WTC11 (cell line): ENCODE measurements at regions not wholly inside any gene's neighbourhood (a gene's known extent, or its start where the extent isn't known, plus 50 kb on each side); places are given as distances from the start of the nearest gene placed in this dataset.

Source experiments
- ATAC-seq: fragments of 200-7000 bp; cut with Tn5 transposase; 2 replicates; pipeline ENCODE4 v1.10.0; 2021; ENCODE audit warnings: mild to moderate bottlenecking, moderate library complexity
- CTCF ChIA-PET: fragments of 300-600 bp; sonication (Branson Sonifier 250); formaldehyde crosslinking; loops from one replicate; lab custom pipeline; 2021; ENCODE audit warnings: antibody characterized with exemption; lab: Charles Lee
- POLR2A ChIA-PET: fragments of 350-600 bp; sonication (Branson Sonifier 250); formaldehyde crosslinking; loops from one replicate; lab custom pipeline; 2021; ENCODE audit warnings: antibody characterized with exemption; lab: Charles Lee
- DNase-seq: peaks from one replicate; pipeline ENCODE4 v3.0.0; 2021; ENCODE audit warnings: low spot score
- H3K27ac Mint-ChIP-seq: 2 replicates; pipeline ENCODE4 v1.8.0; 2021; ENCODE audit warnings: mixed read lengths
- H3K27me3 Mint-ChIP-seq: 2 replicates; pipeline ENCODE4 v1.8.0; 2021; ENCODE audit warnings: low read depth, mild to moderate bottlenecking, moderate library complexity, mixed read lengths
- H3K36me3 Mint-ChIP-seq: 2 replicates; pipeline ENCODE4 v1.8.0; 2021; ENCODE audit warnings: mixed read lengths
- H3K4me1 Mint-ChIP-seq: 2 replicates; pipeline ENCODE4 v1.8.0; 2022; ENCODE audit warnings: mixed read lengths
- H3K4me3 Mint-ChIP-seq: 2 replicates; pipeline ENCODE4 v1.8.0; 2021; ENCODE audit warnings: mild to moderate bottlenecking, moderate library complexity, mixed read lengths
- H3K9me3 Mint-ChIP-seq: 2 replicates; pipeline ENCODE4 v1.8.0; 2021; ENCODE audit warnings: mixed read lengths
- AR ChIP-seq: fragments of 250-450 bp; sonication (Bioruptor Pico); IDR thresholded peaks from 2 replicates; pipeline ENCODE4 v1.9.0; 2021; ENCODE audit warnings: mild to moderate bottlenecking
- ARID4B ChIP-seq: sonication (generic); formaldehyde crosslinking; IDR thresholded peaks from 2 replicates; pipeline ENCODE4 v1.8.0; 2023; ENCODE audit warnings: missing genetic modification reagents, mild to moderate bottlenecking, borderline replicate concordance
- ATF3 ChIP-seq: sonication (generic); formaldehyde crosslinking; conservative IDR thresholded peaks from 2 replicates; pipeline ENCODE4 v1.8.1; 2022; ENCODE audit warnings: mild to moderate bottlenecking, missing genetic modification reagents
- ERG ChIP-seq: fragments of 250-450 bp; sonication (Bioruptor Pico); IDR thresholded peaks from 2 replicates; pipeline ENCODE4 v1.8.0; 2021; ENCODE audit warnings: mild to moderate bottlenecking
- ESRRA ChIP-seq: sonication (generic); formaldehyde crosslinking; IDR thresholded peaks from 2 replicates; pipeline ENCODE4 v1.8.1; 2022; ENCODE audit warnings: mild to moderate bottlenecking, missing genetic modification reagents, borderline replicate concordance
- ETV6 ChIP-seq: sonication (generic); formaldehyde crosslinking; IDR thresholded peaks from 2 replicates; pipeline ENCODE4 v1.8.1; 2022; ENCODE audit warnings: mild to moderate bottlenecking, missing genetic modification reagents
- FOXP1 ChIP-seq: sonication (generic); formaldehyde crosslinking; IDR thresholded peaks from 2 replicates; pipeline ENCODE4 v1.8.0; 2022; ENCODE audit warnings: missing genetic modification reagents, mild to moderate bottlenecking, moderate library complexity, borderline replicate concordance
- HMGA2 ChIP-seq: fragments of 250-450 bp; sonication (Bioruptor Pico); IDR thresholded peaks from 2 replicates; pipeline ENCODE4 v1.4.0; 2021; ENCODE audit warnings: mild to moderate bottlenecking, moderate library complexity
- NR2C2 ChIP-seq: sonication (generic); formaldehyde crosslinking; IDR thresholded peaks from 2 replicates; pipeline ENCODE4 v1.8.0; 2022; ENCODE audit warnings: mild to moderate bottlenecking, missing genetic modification reagents
- PRDM15 ChIP-seq: sonication (generic); formaldehyde crosslinking; IDR thresholded peaks from 2 replicates; pipeline ENCODE4 v1.8.0; 2022; ENCODE audit warnings: missing genetic modification reagents
- PREB ChIP-seq: sonication (generic); formaldehyde crosslinking; IDR thresholded peaks from 2 replicates; pipeline ENCODE4 v1.8.1; 2022; ENCODE audit warnings: mild to moderate bottlenecking, missing genetic modification reagents, moderate library complexity, borderline replicate concordance
- SMAD3 ChIP-seq: sonication (generic); formaldehyde crosslinking; IDR thresholded peaks from 2 replicates; pipeline ENCODE4 v1.8.0; 2022; ENCODE audit warnings: missing genetic modification reagents, mild to moderate bottlenecking, borderline replicate concordance
- SMAD4 ChIP-seq: sonication (generic); formaldehyde crosslinking; IDR thresholded peaks from 2 replicates; pipeline ENCODE4 v1.8.0; 2022; ENCODE audit warnings: mild to moderate bottlenecking, missing genetic modification reagents
- SOX15 ChIP-seq: fragments of 250-450 bp; sonication (Bioruptor Pico); IDR thresholded peaks from 2 replicates; pipeline ENCODE4 v1.9.0; 2021; ENCODE audit warnings: mild to moderate bottlenecking
- SP1 ChIP-seq: sonication (generic); formaldehyde crosslinking; conservative IDR thresholded peaks from 2 replicates; pipeline ENCODE4 v1.8.1; 2022; ENCODE audit warnings: missing genetic modification reagents
- TP53 ChIP-seq: sonication (generic); formaldehyde crosslinking; IDR thresholded peaks from 2 replicates; pipeline ENCODE4 v1.8.1; 2023; ENCODE audit warnings: mild to moderate bottlenecking, missing genetic modification reagents
- ZNF219 ChIP-seq: sonication (generic); formaldehyde crosslinking; IDR thresholded peaks from 2 replicates; pipeline ENCODE4 v1.8.0; 2023; ENCODE audit warnings: missing genetic modification reagents, mild to moderate bottlenecking, borderline replicate concordance
- ZNF232 ChIP-seq: sonication (generic); formaldehyde crosslinking; IDR thresholded peaks from 2 replicates; pipeline ENCODE4 v1.8.0; 2022; ENCODE audit warnings: mild to moderate bottlenecking, missing genetic modification reagents
- ZNF396 ChIP-seq: fragments of 250-450 bp; sonication (Bioruptor Pico); IDR thresholded peaks from 2 replicates; pipeline ENCODE4 v1.8.0; 2021; ENCODE audit warnings: mild to moderate bottlenecking, moderate library complexity, borderline replicate concordance
- ZNF423 ChIP-seq: fragments of 250-450 bp; sonication (Bioruptor Pico); IDR thresholded peaks from 2 replicates; pipeline ENCODE4 v2.1.2; 2022; ENCODE audit warnings: mild to moderate bottlenecking, moderate library complexity
- ZNF425 ChIP-seq: fragments of 250-450 bp; sonication (Bioruptor Pico); conservative IDR thresholded peaks from 2 replicates; pipeline ENCODE4 v1.9.0; 2021; ENCODE audit warnings: mild to moderate bottlenecking

- Mint-ChIP-seq H3K4me1 (no peaks in the 10 kb centered on the region), H3K9me3 (peaks cover 31% of the 10 kb centered on the region), H3K36me3 (peaks cover 18% of the 10 kb centered on the region), H3K27me3 (no peaks in the 10 kb centered on the region)
- no peak for DNase-seq
- TF ChIP-seq ERG (CRISPR knock-in tag) (no peak), HMGA2 (CRISPR knock-in tag) (no peak), ESRRA (no peak), ZNF396 (CRISPR knock-in tag) (no peak), ZNF423 (CRISPR knock-in tag) (no peak), ZNF219 (CRISPR knock-in tag) (no peak), SMAD3 (CRISPR knock-in tag) (no peak), AR (CRISPR knock-in tag) (no peak), PREB (no peak), NR2C2 (no peak), SP1 (no peak), ATF3 (CRISPR knock-in tag) (no peak)
- TF ChIP-seq, all 79 proteins: peak for 0
- no peak overlapping the region for H3K4me3 Mint-ChIP-seq
- no peak for ATAC-seq
- no peak overlapping the region for H3K27ac Mint-ChIP-seq
- POLR2A ChIA-PET: no interaction called here
- CTCF ChIA-PET: no interaction called here
Observed at GRCh38 chr5:28370896-28371295, 1332.5 kb upstream of the CDH9 start.

GRCh38 chr5:28369418-28369817 lies 1331.0 kb upstream of the CDH9 start:
- POLR2A ChIA-PET: no interaction called here
- Mint-ChIP-seq H3K36me3 (peaks cover 15% of the 10 kb centered on the region), H3K4me3 (no peak overlapping the region), H3K4me1 (no peaks in the 10 kb centered on the region), H3K27ac (no peak overlapping the region), H3K9me3 (peaks cover 31% of the 10 kb centered on the region), H3K27me3 (no peaks in the 10 kb centered on the region)
- no peak for ATAC-seq
- CTCF ChIA-PET: no interaction called here
- no peak for DNase-seq
- no peak for TF ChIP-seq SOX15 (CRISPR knock-in tag)
- no peak for TF ChIP-seq ZNF425 (CRISPR knock-in tag)
- no peak for TF ChIP-seq PRDM15 (CRISPR knock-in tag)
- no peak for TF ChIP-seq FOXP1 (CRISPR knock-in tag)
- TF ChIP-seq ATF3 (CRISPR knock-in tag): no peak
- no peak for TF ChIP-seq SMAD4 (CRISPR knock-in tag)
- no peak for TF ChIP-seq TP53 (CRISPR knock-in tag)
- TF ChIP-seq ETV6 (CRISPR knock-in tag): no peak
- TF ChIP-seq ARID4B (CRISPR knock-in tag): no peak
- TF ChIP-seq ZNF232 (CRISPR knock-in tag): no peak
